HEK293T (cell line): ENCODE measurements at regions not wholly inside any gene's neighbourhood (a gene's known extent, or its start where the extent isn't known, plus 50 kb on each side); places are given as distances from the start of the nearest gene placed in this dataset.
"Not testable (repeated sequence)": the region's sequence is repeated elsewhere in the genome, so short reads cannot be mapped to it uniquely, and the experiment has no call there.

Experiments
- CTCF ChIA-PET: fragments of 350-600 bp; formaldehyde crosslinking; extraction: SDS; loops from one replicate; lab custom pipeline; 2021; ENCODE audit warnings: antibody characterized with exemption, inconsistent platforms; lab: Yijun Ruan, JAX
- POLR2A ChIA-PET: fragments of 350-600 bp; formaldehyde crosslinking; extraction: SDS; loops from one replicate; lab custom pipeline; 2020; ENCODE audit warnings: antibody characterized with exemption, inconsistent platforms; lab: Yijun Ruan, JAX
- DNase-seq: peaks from one replicate; pipeline ENCODE4 v3.0.0; 2012; ENCODE audit warnings: mixed read lengths; ENCODE audit errors: extremely low spot score
- ARNT ChIP-seq: fragments of 450-650 bp; IDR thresholded peaks from 2 replicates; pipeline ENCODE4 v1.6.1; 2017; ENCODE audit warnings: mild to moderate bottlenecking
- BHLHE40 ChIP-seq: fragments of 450-650 bp; IDR thresholded peaks from 2 replicates; pipeline ENCODE4 v1.6.1; 2016; ENCODE audit warnings: mild to moderate bottlenecking, moderate library complexity, borderline replicate concordance
- CTBP1 ChIP-seq: fragments of 450-650 bp; IDR thresholded peaks from 2 replicates; pipeline ENCODE4 v1.6.1; 2016; ENCODE audit warnings: borderline replicate concordance
- ELF4 ChIP-seq: fragments of 450-650 bp; IDR thresholded peaks from 2 replicates; pipeline ENCODE4 v1.6.1; 2017; ENCODE audit warnings: antibody characterized with exemption
- FOXA1 ChIP-seq: fragments of 450-650 bp; IDR thresholded peaks from 2 replicates; pipeline ENCODE4 v1.6.1; 2016; ENCODE audit warnings: mild to moderate bottlenecking
- FOXK2 ChIP-seq: fragments of 450-650 bp; IDR thresholded peaks from 2 replicates; pipeline ENCODE4 v1.6.1; 2016; ENCODE audit warnings: mild to moderate bottlenecking
- FOXM1 ChIP-seq: fragments of 450-650 bp; IDR thresholded peaks from 2 replicates; pipeline ENCODE4 v1.6.1; 2017; ENCODE audit warnings: mild to moderate bottlenecking, borderline replicate concordance
- HDGF ChIP-seq: fragments of 450-650 bp; IDR thresholded peaks from 2 replicates; pipeline ENCODE4 v1.6.1; 2017; ENCODE audit warnings: antibody characterized with exemption, borderline replicate concordance
- L3MBTL2 ChIP-seq: fragments of 450-650 bp; conservative IDR thresholded peaks from 2 replicates; pipeline ENCODE4 v1.6.1; 2016; ENCODE audit warnings: mild to moderate bottlenecking
- LEF1 ChIP-seq: fragments of 450-650 bp; IDR thresholded peaks from 2 replicates; pipeline ENCODE4 v1.6.1; 2017; ENCODE audit warnings: mild to moderate bottlenecking, borderline replicate concordance
- NFRKB ChIP-seq: fragments of 450-650 bp; IDR thresholded peaks from 2 replicates; pipeline ENCODE4 v1.6.1; 2016; ENCODE audit warnings: mild to moderate bottlenecking, moderate library complexity
- SP1 ChIP-seq: fragments of 450-650 bp; IDR thresholded peaks from 2 replicates; pipeline ENCODE4 v1.6.1; 2017
- SUZ12 ChIP-seq: fragments of 450-650 bp; IDR thresholded peaks from 2 replicates; pipeline ENCODE4 v1.6.1; 2016; ENCODE audit warnings: mild to moderate bottlenecking
- TARDBP ChIP-seq: fragments of 450-650 bp; IDR thresholded peaks from 2 replicates; pipeline ENCODE4 v1.6.1; 2016
- ZNF384 ChIP-seq: fragments of 450-650 bp; IDR thresholded peaks from 2 replicates; pipeline ENCODE4 v1.6.1; 2016
- TF ChIP-seq, protein P1 (sequence below): fragments of 450-650 bp; IDR thresholded peaks from 2 replicates; pipeline ENCODE4 v1.6.1; 2016

DNA sequence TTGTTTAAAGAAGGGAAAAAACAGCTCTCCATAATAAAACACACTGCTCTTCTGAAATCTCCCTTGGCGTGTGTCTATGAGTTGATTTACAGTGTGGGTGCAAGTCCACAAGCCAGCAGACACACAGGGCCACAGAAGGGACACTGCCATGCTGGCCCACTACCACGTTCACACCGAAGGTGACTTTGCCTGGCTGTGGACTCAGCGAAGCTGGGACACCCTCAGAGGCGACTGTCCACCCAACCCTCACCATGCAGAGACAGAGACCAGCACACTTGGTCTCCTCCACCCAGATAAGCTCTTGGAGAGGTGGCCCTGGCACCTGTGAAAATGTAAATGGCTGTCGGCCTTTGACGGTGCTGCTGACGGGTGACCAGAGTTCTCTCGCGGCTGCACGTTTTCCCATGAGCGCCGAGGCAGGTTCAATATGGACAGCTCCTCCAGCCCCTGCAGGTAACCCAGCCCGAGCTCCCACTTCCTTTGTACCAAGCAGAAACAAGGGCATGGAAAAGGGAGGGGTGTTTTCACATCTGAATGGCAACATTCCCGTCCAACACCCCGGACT, 78.0 kb downstream of the YTHDF1 start:
- TF ChIP-seq L3MBTL2 (no peak), NFRKB (no peak), TARDBP (no peak), FOXM1 (no peak), SP1 (no peak), SUZ12 (no peak)
- TF ChIP-seq, protein P1, sequence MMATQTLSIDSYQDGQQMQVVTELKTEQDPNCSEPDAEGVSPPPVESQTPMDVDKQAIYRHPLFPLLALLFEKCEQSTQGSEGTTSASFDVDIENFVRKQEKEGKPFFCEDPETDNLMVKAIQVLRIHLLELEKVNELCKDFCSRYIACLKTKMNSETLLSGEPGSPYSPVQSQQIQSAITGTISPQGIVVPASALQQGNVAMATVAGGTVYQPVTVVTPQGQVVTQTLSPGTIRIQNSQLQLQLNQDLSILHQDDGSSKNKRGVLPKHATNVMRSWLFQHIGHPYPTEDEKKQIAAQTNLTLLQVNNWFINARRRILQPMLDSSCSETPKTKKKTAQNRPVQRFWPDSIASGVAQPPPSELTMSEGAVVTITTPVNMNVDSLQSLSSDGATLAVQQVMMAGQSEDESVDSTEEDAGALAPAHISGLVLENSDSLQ: no peak
- ChIA-PET POLR2A (no interaction called here), CTCF (no interaction called here)
- no peak for DNase-seq

- CTCF ChIA-PET: no interaction called here
Observed at GRCh38 chr20:63136296-63136695, 79.6 kb downstream of the YTHDF1 start.

GRCh38 chr20:63135411-63135810, 80.5 kb downstream of the YTHDF1 start:
- DNase-seq: peak; percentile 22
- TF ChIP-seq BHLHE40 (no peak), HDGF (no peak), NFRKB (no peak), LEF1 (no peak), CTBP1 (no peak), SUZ12 (no peak), FOXM1 (no peak), FOXK2 (no peak), TARDBP (no peak), ELF4 (no peak), SP1 (no peak), ZNF384 (no peak), ARNT (no peak), FOXA1 (no peak), L3MBTL2 (no peak)
- TF ChIP-seq, protein P1: no peak
- ChIA-PET POLR2A (no interaction called here), CTCF (no interaction called here)

More at GRCh38 chr20:63136296-63136695, 79.6 kb downstream of the YTHDF1 start:
- no peak for DNase-seq
- POLR2A ChIA-PET: no interaction called here
- TF ChIP-seq BHLHE40 (no peak), ARNT (no peak), LEF1 (no peak), SUZ12 (no peak), TARDBP (no peak), FOXA1 (no peak), FOXM1 (no peak), NFRKB (no peak), ELF4 (no peak), HDGF (no peak), ZNF384 (no peak), FOXK2 (no peak), SP1 (no peak), L3MBTL2 (no peak), CTBP1 (no peak)
- TF ChIP-seq, protein P1: no peak

DNA sequence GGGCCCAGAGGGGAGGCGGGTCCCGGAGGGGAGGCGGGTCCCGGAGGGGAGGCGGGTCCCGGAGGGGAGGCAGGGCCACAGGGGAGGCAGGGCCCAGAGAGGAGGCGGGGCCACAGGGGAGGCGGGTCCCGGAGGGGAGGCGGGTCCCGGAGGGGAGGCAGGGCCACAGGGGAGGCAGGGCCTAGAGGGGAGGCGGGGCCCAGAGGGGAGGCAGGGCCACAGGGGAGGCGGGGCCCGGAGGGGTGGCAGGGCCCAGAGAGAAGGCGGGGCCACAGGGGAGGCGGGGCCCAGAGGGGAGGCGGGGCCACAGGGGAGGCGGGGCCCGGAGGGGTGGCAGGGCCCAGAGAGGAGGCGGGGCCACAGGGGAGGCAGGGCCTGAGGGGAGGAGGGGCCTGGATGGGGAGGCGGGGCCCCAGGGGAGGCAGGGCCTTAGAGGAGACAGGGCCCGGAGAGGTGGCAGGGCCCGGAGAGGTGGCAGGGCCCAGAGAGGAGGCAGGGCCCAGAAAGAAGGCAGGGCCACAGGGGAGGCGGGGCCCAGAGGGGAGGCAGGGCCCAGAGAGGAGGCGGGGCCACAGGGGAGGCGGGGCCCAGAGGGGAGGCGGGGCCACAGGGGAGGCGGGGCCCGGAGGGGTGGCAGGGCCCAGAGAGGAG, 81.1 kb downstream of the YTHDF1 start:
- POLR2A ChIA-PET, DNase-seq, CTCF ChIA-PET: not testable (repeated sequence)

DNA sequence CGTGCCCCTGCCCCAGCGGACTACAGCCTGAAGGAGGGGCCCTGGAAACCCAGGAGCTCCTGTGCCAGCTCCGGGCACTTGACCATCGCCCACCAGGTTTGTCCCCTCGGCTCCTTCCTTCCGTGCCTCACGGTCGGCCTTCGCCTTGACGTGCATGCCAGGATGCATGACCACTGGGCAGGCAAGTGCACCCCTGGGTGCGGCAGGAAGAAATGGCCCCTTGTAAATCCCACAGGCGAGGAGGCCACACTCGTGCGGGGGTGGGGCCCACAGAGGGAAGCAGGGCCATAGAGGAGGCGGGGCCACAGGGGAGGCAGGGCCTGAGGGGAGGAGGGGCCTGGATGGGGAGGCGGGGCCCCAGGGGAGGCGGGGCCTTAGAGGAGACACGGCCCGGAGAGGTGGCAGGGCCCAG, 81.7 kb downstream of the YTHDF1 start:
- ChIA-PET CTCF (no interaction called here), POLR2A (no interaction called here)
- DNase-seq: peak; percentile 61
- no peak for TF ChIP-seq SUZ12
- TF ChIP-seq NFRKB: no peak
- no peak for TF ChIP-seq BHLHE40
- no peak for TF ChIP-seq TARDBP
- TF ChIP-seq CTBP1: no peak
- TF ChIP-seq LEF1: no peak
- no peak for TF ChIP-seq FOXA1
- no peak for TF ChIP-seq SP1
- no peak for TF ChIP-seq FOXK2
- no peak for TF ChIP-seq ARNT
- no peak for TF ChIP-seq ZNF384
- no peak for TF ChIP-seq ELF4
- TF ChIP-seq L3MBTL2: no peak
- TF ChIP-seq FOXM1: no peak

GRCh38 chr20:63133481-63134091, 82.3 kb downstream of the YTHDF1 start:
- TF ChIP-seq ELF4: no peak
- no peak for TF ChIP-seq FOXK2
- no peak for TF ChIP-seq LEF1
- no peak for TF ChIP-seq HDGF
- no peak for TF ChIP-seq TARDBP
- TF ChIP-seq BHLHE40: no peak
- TF ChIP-seq SUZ12: no peak
- DNase-seq: no peak
- CTCF ChIA-PET: no interaction called here
- POLR2A ChIA-PET: no interaction called here
